HG02840 (cell line): ENCODE measurements at regions not wholly inside any gene's neighbourhood (a gene's known extent, or its start where the extent isn't known, plus 50 kb on each side); places are given as distances from the start of the nearest gene placed in this dataset.
"Not testable (repeated sequence)": the region's sequence is repeated elsewhere in the genome, so short reads cannot be mapped to it uniquely, and the experiment has no call there.

ENCODE experiments used
- ATAC-seq: cut with Tn5 transposase; IDR thresholded peaks from one replicate; pipeline ENCODE4 v1.9.1; 2021; ENCODE audit warnings: mild to moderate bottlenecking, moderate library complexity, moderate number of reproducible peaks; ENCODE audit not compliant: unreplicated experiment, low FRiP score

DNA sequence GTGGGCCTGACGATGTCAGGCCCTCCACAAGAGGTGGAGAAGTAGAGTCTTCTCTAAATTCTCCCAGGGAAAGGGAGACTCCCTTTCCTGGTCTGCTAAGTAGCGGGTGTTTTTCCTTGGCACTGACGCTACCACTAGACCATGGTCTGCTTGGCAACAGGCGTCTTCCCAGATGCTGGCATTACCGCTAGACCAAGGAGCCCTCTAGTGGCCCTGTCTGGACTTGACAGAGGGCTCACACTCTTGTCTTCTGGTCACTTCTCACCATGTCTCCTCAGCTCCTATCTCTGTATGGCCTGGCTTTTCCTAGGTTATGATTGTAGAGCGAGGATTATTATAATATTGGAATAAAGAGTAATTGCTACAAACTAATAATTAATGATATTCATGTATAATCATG, 51.1 kb upstream of the RASSF6 start:
- ATAC-seq, result not testable (repeated sequence)

DNA sequence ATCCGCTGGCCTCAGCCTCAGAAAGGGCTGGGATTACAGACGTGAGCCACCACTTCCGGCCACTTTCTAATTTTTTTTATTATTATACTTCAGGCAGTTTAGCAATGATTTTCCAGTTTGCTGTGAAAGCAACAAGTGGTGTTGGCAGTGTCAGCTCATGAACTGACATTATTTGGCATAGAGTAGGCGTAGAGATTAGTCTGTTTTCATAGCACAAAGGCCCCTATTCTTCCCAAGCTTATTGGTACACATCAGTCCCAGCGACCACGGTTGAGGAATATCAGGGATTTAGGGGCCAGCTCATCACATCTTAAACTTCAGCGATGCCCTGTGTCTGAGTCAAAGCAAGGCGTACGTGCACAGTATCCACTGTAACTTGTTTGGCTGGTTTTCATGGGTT, 53.0 kb upstream of the RASSF6 start:
- no peak for ATAC-seq

DNA sequence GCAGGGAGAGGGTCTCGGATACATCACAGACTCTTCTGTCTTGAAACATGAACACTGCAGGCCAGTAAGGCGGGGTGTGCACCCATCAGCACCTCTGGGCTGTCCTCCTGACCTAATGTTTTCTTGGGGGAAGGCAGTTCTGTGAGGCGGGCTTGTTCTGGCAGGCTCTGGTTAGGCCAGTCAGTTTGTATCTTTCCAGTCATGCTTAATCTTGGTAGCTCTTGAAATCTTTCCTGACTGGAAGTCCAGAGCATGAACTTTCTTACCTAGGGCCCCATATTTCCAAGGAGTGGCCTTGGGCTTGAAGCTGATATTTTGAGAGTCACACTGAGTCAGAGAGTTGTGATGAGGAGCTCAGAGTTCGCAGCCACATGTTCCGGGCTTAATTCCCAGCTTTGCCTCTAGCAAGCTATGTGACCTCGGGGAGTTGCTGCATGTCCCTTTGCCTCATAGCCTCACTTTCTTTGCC, 54.2 kb upstream of the RASSF6 start:
- ATAC-seq, result no peak

DNA sequence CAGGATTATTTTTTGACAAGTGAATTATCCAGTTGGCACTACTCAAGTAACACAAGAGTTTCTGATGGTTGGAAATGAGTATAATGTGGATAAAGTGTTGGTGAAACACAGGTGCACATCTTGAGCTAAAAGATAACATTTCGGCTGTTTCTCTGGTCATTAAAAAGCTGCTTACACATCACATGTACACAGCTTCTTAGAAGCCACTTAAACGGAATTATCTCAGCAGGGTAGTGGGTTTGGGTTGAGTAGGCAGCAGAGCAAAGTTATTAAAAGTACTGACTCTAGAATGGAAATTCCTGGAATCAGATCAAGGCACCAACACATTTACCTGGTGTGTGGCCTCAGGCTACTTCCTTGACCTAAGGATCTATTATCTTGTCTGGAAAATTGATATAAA, 55.4 kb upstream of the RASSF6 start:
- ATAC-seq, result no peak

DNA sequence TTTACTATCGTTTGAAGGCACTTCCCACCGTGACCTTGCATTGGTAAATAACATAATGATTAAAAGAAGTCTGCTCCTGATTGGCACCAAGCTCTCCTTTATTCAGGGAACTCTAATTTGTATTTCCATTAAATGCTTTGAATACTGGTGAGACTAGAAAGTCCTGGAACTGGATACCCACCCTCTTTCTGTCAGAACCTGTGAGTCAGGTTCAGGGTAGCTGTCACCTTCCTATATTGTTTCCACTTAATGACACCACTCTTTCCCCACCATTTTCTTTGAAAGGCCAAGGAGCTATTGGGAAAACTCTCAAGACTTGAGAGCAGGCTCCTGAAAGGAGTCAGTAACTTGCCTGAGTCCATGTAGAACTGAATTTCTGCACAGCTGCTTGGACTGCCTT, 55.9 kb upstream of the RASSF6 start:
- no peak for ATAC-seq

DNA sequence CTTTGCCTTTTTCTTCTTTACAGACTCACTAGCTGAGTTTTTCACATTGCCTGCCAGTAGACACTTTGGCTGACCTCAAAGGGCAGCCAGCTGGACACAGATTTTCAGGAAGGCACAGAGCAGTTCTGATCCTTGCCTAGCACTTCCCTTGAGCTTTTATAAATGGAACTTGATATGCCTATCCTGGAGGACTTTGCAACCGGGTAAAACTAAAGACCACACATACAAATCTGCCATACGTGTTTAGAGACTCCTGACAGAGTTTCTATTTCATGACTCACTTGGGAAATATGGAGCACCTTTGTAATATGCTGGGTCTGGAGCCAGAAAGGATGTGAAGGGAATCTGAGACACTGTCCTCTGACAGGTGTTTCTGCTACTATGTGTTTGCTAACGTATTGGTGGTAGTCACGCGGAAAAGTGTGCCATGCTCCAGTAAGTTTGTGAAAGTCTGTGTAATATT, 56.7 kb upstream of the RASSF6 start:
- peak; percentile 83 for ATAC-seq

DNA sequence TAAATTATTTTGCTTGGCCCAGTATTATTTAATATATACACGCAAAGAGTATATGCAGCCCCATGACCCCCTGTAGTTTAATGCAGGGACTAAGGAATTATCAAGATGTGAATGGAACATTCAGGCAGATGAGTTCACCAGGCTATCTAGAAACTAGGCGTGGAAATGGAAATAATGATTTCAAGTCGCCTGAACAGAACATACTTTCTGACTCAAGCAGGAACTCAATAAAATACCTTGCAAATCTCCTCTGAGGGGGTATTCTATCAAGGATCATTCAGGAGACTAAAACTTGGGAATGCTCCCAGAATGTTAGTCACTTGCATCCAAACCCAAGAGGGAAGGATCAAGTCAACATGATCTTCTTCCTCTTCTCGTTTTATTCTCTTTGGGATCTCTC, 59.6 kb upstream of the RASSF6 start:
- no peak for ATAC-seq

DNA sequence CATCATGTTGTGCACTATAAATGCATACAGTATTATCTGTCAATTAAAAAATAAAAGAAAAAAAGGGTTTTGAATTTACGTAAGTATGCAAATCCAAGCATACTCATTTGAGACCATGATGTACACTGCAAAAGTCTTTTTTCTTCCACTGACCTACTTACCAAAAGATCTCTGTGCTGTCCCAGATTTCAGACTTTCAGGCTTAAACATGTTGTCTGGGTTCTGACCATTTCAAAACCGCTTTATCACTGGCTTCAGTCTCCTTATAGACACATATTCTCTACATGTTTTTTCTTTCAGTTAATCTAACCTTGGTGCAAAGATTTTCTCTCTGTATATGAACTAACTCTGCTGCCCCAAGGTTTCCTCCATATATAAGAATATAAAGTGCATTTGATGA, 58.6 kb upstream of the CXCL8 start:
- ATAC-seq, result no peak

DNA sequence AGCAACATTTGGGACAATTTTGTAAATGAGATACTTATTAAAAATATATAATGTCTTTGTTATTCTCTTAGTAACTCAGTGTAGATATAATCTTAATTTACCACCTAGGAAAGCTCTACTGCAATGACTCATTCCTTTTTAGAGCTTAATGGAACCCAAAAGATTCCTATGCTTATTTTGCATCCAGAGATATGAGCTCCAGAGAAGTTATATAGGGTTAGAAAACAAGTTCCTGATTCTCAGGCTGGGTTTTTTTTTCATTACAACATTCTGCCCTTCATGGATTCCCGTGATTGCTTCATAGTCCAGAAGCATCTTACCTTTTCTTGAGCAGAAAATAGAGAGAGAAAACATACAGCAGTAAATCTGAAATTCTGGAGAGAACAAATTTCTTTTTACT, 57.9 kb upstream of the CXCL8 start:
- no peak for ATAC-seq

DNA sequence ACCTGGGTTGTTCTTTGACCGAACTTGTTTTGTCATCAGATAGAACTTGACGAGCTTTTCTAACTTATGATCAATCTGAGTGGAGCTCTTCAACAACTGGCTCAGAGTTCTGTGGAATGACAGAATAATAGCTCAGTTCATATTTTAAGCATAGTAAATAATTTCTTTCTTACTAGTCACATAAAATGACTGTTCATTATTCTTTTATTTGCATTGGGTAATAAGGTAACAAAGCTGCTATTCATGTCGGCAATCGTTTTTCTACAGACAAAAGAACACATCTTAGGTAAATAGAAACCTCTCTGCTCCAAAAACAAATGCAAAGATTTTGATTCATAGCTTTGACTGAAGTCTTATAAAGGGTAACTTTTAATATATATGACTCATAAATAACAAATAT, 57.3 kb upstream of the CXCL8 start:
- ATAC-seq, result no peak

DNA sequence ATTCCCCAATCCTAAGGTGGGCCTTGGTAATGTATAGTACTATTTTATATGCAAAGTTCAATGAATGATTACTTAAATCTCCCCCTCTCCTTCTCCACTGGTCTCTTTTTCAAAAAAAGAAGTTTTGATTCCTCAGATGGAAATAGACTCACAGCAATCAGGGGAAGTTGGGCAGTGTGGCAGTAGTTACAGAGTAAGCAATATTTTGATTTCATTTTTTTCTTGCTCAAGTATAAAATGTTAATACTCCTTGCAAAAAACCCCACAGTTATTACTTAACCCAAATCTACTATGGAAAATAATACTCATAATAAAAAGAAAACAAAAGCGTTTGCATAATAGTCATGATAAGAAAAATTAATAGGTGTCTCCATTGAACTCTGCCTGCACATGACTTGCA, 56.9 kb upstream of the CXCL8 start:
- ATAC-seq, result no peak

DNA sequence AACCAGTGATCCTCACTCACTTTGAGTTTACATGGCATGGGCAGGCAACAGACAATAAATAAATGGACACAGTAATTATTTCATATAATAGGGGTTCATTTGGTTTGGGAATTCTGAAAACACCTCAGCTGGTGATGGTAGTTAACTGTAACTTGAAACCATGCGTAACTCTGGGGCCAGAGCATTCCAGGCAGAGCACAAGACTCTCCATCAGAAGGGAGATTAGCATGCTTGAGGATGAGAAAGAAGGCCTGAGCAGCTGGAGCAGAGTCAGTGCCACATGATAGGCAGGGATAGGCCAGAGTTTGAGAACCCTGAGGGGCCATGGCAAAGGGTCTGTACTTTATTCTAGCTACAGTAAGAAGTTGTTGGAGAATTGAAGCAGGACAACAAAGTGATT, 56.3 kb upstream of the CXCL8 start:
- ATAC-seq, result no peak

DNA sequence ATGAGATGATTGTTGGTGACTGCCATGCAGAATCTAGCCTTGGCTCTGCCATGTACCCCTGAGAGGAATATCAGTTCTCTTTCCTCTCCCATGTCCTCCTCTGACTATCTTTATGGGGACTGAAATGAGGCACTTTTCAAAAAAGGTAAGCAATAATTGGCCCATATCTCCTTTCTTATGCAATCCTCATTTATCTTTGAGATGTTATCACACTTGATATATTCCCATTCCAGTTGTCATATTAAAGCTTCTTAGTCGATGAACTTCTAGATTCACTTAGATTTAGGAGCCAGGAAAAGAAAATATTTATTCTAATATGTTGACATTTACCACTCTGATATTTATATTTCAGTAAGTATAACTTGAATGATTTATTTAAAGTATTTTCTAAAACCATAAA, 55.3 kb upstream of the CXCL8 start:
- no peak for ATAC-seq

DNA sequence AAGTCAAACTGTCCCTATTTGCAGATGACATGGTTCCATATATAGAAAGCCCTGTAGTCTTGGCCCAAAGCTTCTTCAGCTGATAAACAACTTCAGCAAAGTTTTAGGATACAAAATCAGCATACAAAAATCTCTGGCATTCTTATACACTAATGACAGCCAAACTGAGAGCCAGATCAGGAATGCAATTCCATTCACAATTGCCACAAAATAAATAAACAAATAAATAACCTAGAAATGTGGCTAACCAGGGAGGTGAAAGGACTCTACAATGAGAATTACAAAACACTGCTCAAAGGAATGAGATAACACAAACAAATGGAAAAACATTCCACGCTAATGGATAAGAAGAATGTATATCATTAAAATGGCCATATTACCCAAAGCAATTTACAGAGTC, 52.9 kb upstream of the CXCL8 start:
- ATAC-seq, result no peak

DNA sequence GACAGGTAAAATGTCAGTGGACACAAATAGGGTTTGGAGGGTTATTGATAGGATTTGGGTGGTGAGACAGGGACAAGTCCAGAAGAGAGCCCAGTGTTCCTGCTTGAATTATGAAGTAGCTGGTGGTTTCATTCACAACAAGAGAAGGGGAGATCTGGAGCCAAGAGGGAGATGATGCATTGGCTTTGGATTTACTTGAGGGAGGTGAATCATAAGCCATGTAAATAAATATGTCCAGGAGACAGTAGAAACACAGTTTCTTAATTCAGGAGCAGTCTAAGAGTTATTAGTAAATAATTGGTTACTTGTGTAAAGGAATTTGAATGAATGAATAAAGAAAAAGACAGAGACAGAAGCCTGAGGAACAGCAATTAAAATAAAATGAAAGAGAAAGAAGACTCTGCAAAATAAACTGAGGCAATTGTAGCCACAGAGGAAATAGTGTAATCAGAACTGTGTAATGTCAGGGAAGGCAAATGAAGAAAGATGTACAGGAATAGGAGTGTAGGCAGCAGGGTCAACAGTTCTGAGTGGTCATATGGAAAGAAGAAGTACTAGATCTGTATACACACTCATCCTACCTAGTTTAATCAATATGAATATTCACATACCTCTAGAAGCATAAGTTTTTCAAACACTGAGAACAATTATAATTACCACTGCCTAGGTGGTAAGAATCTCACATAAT, 50.2 kb upstream of the CXCL8 start:
- no peak for ATAC-seq
